SH-SY5Y (cell line): ENCODE measurements at regions not wholly inside any gene's neighbourhood (a gene's known extent, or its start where the extent isn't known, plus 50 kb on each side); places are given as distances from the start of the nearest gene placed in this dataset.

Experiments
- GATA2 ChIP-seq: IDR thresholded peaks from 2 replicates; pipeline ENCODE4 v1.6.1; 2011; ENCODE audit warnings: mild to moderate bottlenecking, low read depth, low read length
- GATA3 ChIP-seq: IDR thresholded peaks from 2 replicates; pipeline ENCODE4 v1.6.1; 2011; ENCODE audit warnings: low read depth, mild to moderate bottlenecking, low read length, moderate library complexity

- no peak for TF ChIP-seq GATA3
- TF ChIP-seq GATA2, result no peak
Measured at GRCh38 chr2:4838626-4839025, 853.6 kb upstream of the SOX11 start.
